ENCODE measurements at regions not wholly inside any gene's neighbourhood (a gene's known extent, or its start where the extent isn't known, plus 50 kb on each side); places are given as distances from the start of the nearest gene placed in this dataset.

DNA sequence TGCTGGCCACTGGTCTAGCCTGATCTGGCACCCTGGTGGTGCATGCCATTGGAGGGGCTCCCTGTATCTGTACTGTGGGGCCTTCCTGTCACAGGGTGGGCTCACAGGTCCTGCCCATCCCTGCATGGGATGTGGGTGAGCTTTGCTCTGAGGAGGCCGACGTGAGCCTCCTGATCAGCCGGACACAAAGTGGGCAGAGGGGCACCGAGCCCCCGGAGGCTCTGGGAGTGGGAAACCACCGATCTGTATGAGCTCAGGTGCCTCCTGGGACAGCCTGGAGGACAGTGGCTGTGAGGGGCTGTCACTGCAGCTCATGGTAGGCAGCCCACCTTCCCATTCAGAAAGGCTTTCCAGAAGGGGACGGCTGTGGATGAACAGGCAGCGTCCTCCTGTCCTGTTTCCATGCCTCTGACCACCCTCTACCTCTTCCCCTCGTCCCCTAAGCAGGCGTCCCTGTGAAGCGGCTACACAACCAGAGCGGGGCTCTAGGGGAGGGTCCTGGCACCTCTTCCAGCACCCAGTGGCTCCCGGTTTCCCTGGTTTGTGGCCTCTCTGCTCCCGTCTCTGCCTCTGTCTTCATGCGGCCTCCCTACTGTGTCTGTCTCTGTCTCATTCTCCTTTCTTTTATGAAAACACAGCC is 112.5 kb upstream of the OTOS start:
- no peak overlapping the region for H3K27ac ChIP-seq (ENCODE audit: low read length)
- ChIA-PET POLR2A (ENCODE audit: unreplicated experiment) (no interaction called here), CTCF (no interaction called here)
- H4K20me1 ChIP-seq (ENCODE audit: low read length) = no peaks in the 10 kb centered on the region
- H3K4me1 ChIP-seq (ENCODE audit: insufficient read depth, low read length) = peaks cover 24% of the 10 kb centered on the region
- no peaks in the 10 kb centered on the region for H3K27me3 ChIP-seq (ENCODE audit: low read length)
- H3K9me3 ChIP-seq (ENCODE audit: low read length) = no peaks in the 10 kb centered on the region
- H3K9me2 ChIP-seq (replicated peaks; ENCODE audit: low read length) = no peaks in the 10 kb centered on the region
- intact Hi-C loops (cut with micrococcal nuclease) = no loop called here
- DNase-seq = no peak
- TF ChIP-seq EZH2phosphoT487 (IDR thresholded peaks at IDR 0.05; ENCODE audit: borderline replicate concordance, low read length) (no peak), EZH2 (IDR thresholded peaks at IDR 0.05; ENCODE audit: low read length, unreplicated experiment) (no peak)
- TF ChIP-seq, protein P1, sequence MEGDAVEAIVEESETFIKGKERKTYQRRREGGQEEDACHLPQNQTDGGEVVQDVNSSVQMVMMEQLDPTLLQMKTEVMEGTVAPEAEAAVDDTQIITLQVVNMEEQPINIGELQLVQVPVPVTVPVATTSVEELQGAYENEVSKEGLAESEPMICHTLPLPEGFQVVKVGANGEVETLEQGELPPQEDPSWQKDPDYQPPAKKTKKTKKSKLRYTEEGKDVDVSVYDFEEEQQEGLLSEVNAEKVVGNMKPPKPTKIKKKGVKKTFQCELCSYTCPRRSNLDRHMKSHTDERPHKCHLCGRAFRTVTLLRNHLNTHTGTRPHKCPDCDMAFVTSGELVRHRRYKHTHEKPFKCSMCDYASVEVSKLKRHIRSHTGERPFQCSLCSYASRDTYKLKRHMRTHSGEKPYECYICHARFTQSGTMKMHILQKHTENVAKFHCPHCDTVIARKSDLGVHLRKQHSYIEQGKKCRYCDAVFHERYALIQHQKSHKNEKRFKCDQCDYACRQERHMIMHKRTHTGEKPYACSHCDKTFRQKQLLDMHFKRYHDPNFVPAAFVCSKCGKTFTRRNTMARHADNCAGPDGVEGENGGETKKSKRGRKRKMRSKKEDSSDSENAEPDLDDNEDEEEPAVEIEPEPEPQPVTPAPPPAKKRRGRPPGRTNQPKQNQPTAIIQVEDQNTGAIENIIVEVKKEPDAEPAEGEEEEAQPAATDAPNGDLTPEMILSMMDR (conservative IDR thresholded peaks at IDR 0.05; ENCODE audit: low read depth, low read length) = no peak
- no peaks in the 10 kb centered on the region for H3F3A ChIP-seq (ENCODE audit: low read length, unreplicated experiment)
- no peaks in the 10 kb centered on the region for H3K36me3 ChIP-seq (ENCODE audit: low read depth, low read length)
- BruUV-seq (replicated peaks) = no TSS peak
- no peak overlapping the region for H3K4me2 ChIP-seq (ENCODE audit: low read length)
- H3K79me2 ChIP-seq (ENCODE audit: low read length) = no peaks in the 10 kb centered on the region
- ATAC-seq = no peak
- H2AFZ ChIP-seq (ENCODE audit: low read length) = no peak overlapping the region
- H3K4me3 ChIP-seq (ENCODE audit: low read length) = no peak overlapping the region
- no peak overlapping the region for H3K9ac ChIP-seq (ENCODE audit: low read length)

DNA sequence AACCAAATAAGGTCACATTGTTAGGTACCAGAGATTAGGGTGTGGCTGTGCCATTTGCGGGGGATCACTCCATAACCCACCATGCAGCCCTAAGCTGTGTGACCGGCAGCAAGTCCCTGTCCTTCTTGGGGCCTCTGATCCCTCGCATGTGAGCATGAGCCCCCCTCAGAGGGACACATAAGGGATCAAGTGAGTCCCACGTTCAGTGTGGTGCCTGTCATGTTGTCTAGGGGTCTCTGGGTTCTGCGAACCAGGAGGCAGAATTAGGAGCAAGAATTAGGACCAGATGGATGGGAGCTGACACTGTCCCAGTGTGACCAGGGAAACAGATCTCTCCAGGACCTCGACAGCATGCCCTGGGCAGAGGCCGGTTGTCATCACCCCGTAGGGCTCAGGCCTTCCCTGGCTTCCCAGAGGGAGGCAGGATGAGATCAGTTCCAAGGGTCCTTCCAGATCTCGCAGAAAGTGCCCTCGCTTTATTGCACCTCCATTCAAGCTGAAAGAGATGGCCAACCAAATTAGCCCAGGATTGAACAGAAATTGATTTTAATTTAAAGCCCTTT is 113.2 kb upstream of the OTOS start:
- H3K27ac ChIP-seq (ENCODE audit: low read length) = no peak overlapping the region
- no peak for DNase-seq
- H3K36me3 ChIP-seq (ENCODE audit: low read depth, low read length) = no peaks in the 10 kb centered on the region
- TF ChIP-seq, protein P1 (conservative IDR thresholded peaks at IDR 0.05; ENCODE audit: low read depth, low read length) = no peak
- no peak for TF ChIP-seq EZH2 (IDR thresholded peaks at IDR 0.05; ENCODE audit: low read length, unreplicated experiment)
- no peaks in the 10 kb centered on the region for H3K9me3 ChIP-seq (ENCODE audit: low read length)
- peaks cover 24% of the 10 kb centered on the region for H3K4me1 ChIP-seq (ENCODE audit: insufficient read depth, low read length)
- POLR2A ChIA-PET (ENCODE audit: unreplicated experiment) = no interaction called here
- no peak overlapping the region for H3K9ac ChIP-seq (ENCODE audit: low read length)
- CTCF ChIA-PET = no interaction called here
- no peak overlapping the region for H3K4me2 ChIP-seq (ENCODE audit: low read length)
- H3K4me3 ChIP-seq (ENCODE audit: low read length) = no peak overlapping the region
- no peaks in the 10 kb centered on the region for H3K79me2 ChIP-seq (ENCODE audit: low read length)
- no peaks in the 10 kb centered on the region for H3K9me2 ChIP-seq (replicated peaks; ENCODE audit: low read length)
- no peak overlapping the region for H2AFZ ChIP-seq (ENCODE audit: low read length)
- no peaks in the 10 kb centered on the region for H3F3A ChIP-seq (ENCODE audit: low read length, unreplicated experiment)
- ATAC-seq = no peak
- H4K20me1 ChIP-seq (ENCODE audit: low read length) = no peaks in the 10 kb centered on the region
- intact Hi-C loops (cut with micrococcal nuclease) = no loop called here
- no TSS peak for BruUV-seq (replicated peaks)
- no peaks in the 10 kb centered on the region for H3K27me3 ChIP-seq (ENCODE audit: low read length)

DNA sequence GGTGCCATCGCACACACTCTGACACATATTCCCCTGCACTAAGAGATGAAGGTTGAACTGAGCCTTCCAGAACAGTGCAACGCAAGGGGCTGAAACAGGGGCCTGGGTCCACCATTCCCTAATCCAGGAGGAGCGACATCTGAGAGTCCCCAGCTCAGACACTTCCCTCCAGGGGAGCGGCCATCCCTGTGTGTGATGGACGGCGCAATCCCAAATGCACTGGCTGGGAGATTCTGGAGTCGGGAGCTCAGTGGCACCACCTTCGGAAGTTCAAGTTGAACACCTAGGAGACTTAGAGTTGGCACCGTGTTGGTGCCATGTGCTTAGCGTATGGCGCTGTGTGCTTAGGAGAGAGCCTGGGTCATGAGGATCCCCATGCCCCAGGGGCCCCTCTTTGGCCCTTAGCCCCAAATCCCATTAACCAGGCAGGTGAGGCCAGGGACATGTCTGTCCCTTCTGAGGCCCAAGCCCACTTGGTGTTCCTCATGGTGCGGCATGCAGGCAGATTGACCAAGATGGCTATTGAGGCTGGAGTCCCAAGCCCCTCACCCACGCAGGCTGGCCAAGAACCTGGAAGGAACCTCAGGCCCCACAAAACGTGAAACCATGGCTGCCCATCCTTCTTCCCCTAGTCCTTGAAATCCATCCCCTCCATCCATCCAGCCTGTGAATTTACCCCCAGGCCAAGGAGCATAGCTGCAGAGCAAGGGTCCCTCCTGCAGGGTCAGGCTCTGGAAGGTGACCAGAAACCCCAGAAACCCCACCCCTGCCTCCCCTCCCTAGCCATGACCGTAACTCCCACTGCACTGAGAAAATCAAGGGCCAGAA is 114.1 kb upstream of the OTOS start:
- Histone ChIP-seq H3K27ac (ENCODE audit: low read length) (no peak overlapping the region), H3K36me3 (ENCODE audit: low read depth, low read length) (no peaks in the 10 kb centered on the region), H3K9me3 (ENCODE audit: low read length) (no peaks in the 10 kb centered on the region), H3K4me2 (ENCODE audit: low read length) (no peak overlapping the region), H3K4me3 (ENCODE audit: low read length) (no peak overlapping the region), H3K9ac (ENCODE audit: low read length) (no peak overlapping the region), H3K27me3 (ENCODE audit: low read length) (no peaks in the 10 kb centered on the region), H2AFZ (ENCODE audit: low read length) (no peak overlapping the region), H3F3A (ENCODE audit: low read length, unreplicated experiment) (no peaks in the 10 kb centered on the region), H3K4me1 (ENCODE audit: insufficient read depth, low read length) (peaks cover 24% of the 10 kb centered on the region), H3K9me2 (replicated peaks; ENCODE audit: low read length) (no peaks in the 10 kb centered on the region), H4K20me1 (ENCODE audit: low read length) (no peaks in the 10 kb centered on the region), H3K79me2 (ENCODE audit: low read length) (no peaks in the 10 kb centered on the region)
- ChIA-PET CTCF (no interaction called here), POLR2A (ENCODE audit: unreplicated experiment) (no interaction called here)
- DNase-seq (no peak), ATAC-seq (no peak)
- intact Hi-C loops (cut with micrococcal nuclease) = no loop called here
- no TSS peak for BruUV-seq (replicated peaks)
- no peak for TF ChIP-seq EZH2phosphoT487 (IDR thresholded peaks at IDR 0.05; ENCODE audit: borderline replicate concordance, low read length)
- TF ChIP-seq EZH2 (IDR thresholded peaks at IDR 0.05; ENCODE audit: low read length, unreplicated experiment) = no peak
- TF ChIP-seq, protein P1 (conservative IDR thresholded peaks at IDR 0.05; ENCODE audit: low read depth, low read length) = no peak
